ENCODE measurements at regions not wholly inside any gene's neighbourhood (a gene's known extent, or its start where the extent isn't known, plus 50 kb on each side); places are given as distances from the start of the nearest gene placed in this dataset.

DNA sequence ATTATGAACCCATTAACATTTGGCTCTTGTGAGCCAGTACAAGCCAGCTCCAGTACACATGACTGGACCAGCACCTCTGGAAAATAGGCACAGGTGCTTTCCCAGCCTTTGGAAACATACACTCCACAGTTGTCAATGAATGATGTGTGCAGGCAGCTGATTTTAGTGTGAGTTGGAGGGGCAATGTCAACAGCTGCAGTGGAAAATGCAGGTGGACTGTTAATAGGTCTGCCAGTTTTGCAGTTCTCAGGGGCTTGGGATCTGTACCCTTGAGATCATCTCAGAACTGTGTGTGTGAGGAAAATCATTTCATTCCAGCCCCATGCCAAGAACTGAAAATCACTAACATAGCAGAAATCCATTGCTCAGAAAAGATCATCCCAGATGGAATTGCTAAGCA is 81.7 kb upstream of the CHRDL1 start:
- TF ChIP-seq FOS (IDR thresholded peaks at IDR 0.05; ENCODE audit: borderline replicate concordance, insufficient read depth, low read length) (no peak), CTCF (IDR thresholded peaks at IDR 0.05; ENCODE audit: extremely low read depth in 1 of 2, insufficient read depth in 1 of 2, low read depth in 1 of 2, low read length in 2 of 2) (no peak), POLR2A (IDR thresholded peaks at IDR 0.05; ENCODE audit: low read depth, low read length) (no peak), POLR2AphosphoS5 (IDR thresholded peaks at IDR 0.05; ENCODE audit: insufficient read depth, low read depth, low read length) (no peak), JUN (IDR thresholded peaks at IDR 0.05; ENCODE audit: borderline replicate concordance, insufficient read depth, insufficient read length, low read depth) (no peak)

All from endothelial cell of umbilical vein (primary cell).